HG03103 (cell line): ENCODE measurements at regions not wholly inside any gene's neighbourhood (a gene's known extent, or its start where the extent isn't known, plus 50 kb on each side); places are given as distances from the start of the nearest gene placed in this dataset.
"Not testable (repeated sequence)": the region's sequence is repeated elsewhere in the genome, so short reads cannot be mapped to it uniquely, and the experiment has no call there.

Source experiments
- ATAC-seq: cut with Tn5 transposase; IDR thresholded peaks from one replicate; pipeline ENCODE4 v1.9.1; 2021; ENCODE audit warnings: low read depth; ENCODE audit not compliant: unreplicated experiment

GRCh38 chr3:135623558-135623957, 342.0 kb upstream of the PPP2R3A start:
- no peak for ATAC-seq

GRCh38 chr3:135627057-135627456, 338.5 kb upstream of the PPP2R3A start:
- ATAC-seq, result no peak

- ATAC-seq, result no peak
These were observed 335.7 kb upstream of the PPP2R3A start for GRCh38 chr3:135629701-135630408.

- ATAC-seq, result no peak
These were observed 332.9 kb upstream of the PPP2R3A start for GRCh38 chr3:135632556-135633065.

GRCh38 chr3:135633078-135633477, 332.4 kb upstream of the PPP2R3A start:
- no peak for ATAC-seq

GRCh38 chr3:135636596-135636995, 328.9 kb upstream of the PPP2R3A start:
- no peak for ATAC-seq

GRCh38 chr3:135637013-135637412, 328.5 kb upstream of the PPP2R3A start:
- no peak for ATAC-seq

- no peak for ATAC-seq
These were observed 323.8 kb upstream of the PPP2R3A start for GRCh38 chr3:135641761-135642160.

GRCh38 chr3:135645541-135645940, 320.0 kb upstream of the PPP2R3A start:
- ATAC-seq, result no peak

- no peak for ATAC-seq
These were observed 318.7 kb upstream of the PPP2R3A start for GRCh38 chr3:135646873-135647272.

GRCh38 chr3:135649361-135649760, 316.2 kb upstream of the PPP2R3A start:
- no peak for ATAC-seq

- no peak for ATAC-seq
These were observed 315.2 kb upstream of the PPP2R3A start for GRCh38 chr3:135650309-135650708.

- ATAC-seq, result no peak
These were observed 313.1 kb upstream of the PPP2R3A start for GRCh38 chr3:135652388-135652787.

- ATAC-seq, result no peak
These were observed 310.2 kb upstream of the PPP2R3A start for GRCh38 chr3:135655328-135655727.

- ATAC-seq, result not testable (repeated sequence)
These were observed 307.1 kb upstream of the PPP2R3A start for GRCh38 chr3:135658451-135658850.

GRCh38 chr3:135667061-135667460, 298.5 kb upstream of the PPP2R3A start:
- ATAC-seq, result no peak

- no peak for ATAC-seq
These were observed 291.0 kb upstream of the PPP2R3A start for GRCh38 chr3:135674508-135674907.

GRCh38 chr3:135678386-135678785, 287.1 kb upstream of the PPP2R3A start:
- no peak for ATAC-seq

- no peak for ATAC-seq
These were observed 277.5 kb upstream of the PPP2R3A start for GRCh38 chr3:135688003-135688402.

GRCh38 chr3:135690664-135691063, 274.9 kb upstream of the PPP2R3A start:
- ATAC-seq, result no peak

- ATAC-seq, result no peak
These were observed 274.3 kb upstream of the PPP2R3A start for GRCh38 chr3:135691240-135691639.

- no peak for ATAC-seq
These were observed 271.4 kb upstream of the PPP2R3A start for GRCh38 chr3:135694142-135694541.

GRCh38 chr3:135699741-135700140, 265.8 kb upstream of the PPP2R3A start:
- ATAC-seq, result no peak
